Testis (tissue), 2 donors: ENCODE measurements at regions not wholly inside any gene's neighbourhood (a gene's known extent, or its start where the extent isn't known, plus 50 kb on each side); places are given as distances from the start of the nearest gene placed in this dataset.

Experiments
- POLR2A ChIP-seq: fragments of 450-650 bp; IDR thresholded peaks from one replicate; pipeline ENCODE4 v1.6.1; 2017; ENCODE audit warnings: antibody characterized with exemption, mild to moderate bottlenecking, moderate library complexity
- TF ChIP-seq, protein P1 (sequence below), 3 experiments: fragments of 450-650 bp in 2 of 3; fragments of 200-600 bp in 1 of 3; sonication (generic) in 1 of 3; IDR thresholded peaks; one replicate each; pipeline ENCODE4 v1.5.1; 2016 to 2019; ENCODE audit warnings: antibody characterized with exemption in 3 of 3, mild to moderate bottlenecking in 2 of 3, moderate library complexity in 1 of 3

DNA sequence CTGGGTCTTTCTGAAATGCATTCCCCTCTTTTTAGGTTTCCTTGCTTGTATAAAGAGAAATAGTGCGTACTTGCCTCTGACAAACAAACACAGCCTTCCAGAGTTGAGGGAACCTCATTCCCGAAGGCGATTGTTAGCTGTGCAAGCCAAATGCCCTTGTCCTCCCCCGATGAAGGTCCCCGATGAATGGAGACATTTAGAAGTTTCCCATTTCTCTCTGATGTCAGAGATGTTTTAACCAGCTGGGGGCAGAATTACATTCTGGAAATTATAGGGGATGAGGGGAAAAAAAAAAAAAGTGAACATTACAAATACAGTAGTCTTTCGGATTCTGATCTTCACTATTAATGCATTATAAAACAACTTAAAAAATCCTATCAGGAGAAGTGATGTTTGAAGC, 366.8 kb downstream of the VRK1 start:
- TF ChIP-seq, protein P1, sequence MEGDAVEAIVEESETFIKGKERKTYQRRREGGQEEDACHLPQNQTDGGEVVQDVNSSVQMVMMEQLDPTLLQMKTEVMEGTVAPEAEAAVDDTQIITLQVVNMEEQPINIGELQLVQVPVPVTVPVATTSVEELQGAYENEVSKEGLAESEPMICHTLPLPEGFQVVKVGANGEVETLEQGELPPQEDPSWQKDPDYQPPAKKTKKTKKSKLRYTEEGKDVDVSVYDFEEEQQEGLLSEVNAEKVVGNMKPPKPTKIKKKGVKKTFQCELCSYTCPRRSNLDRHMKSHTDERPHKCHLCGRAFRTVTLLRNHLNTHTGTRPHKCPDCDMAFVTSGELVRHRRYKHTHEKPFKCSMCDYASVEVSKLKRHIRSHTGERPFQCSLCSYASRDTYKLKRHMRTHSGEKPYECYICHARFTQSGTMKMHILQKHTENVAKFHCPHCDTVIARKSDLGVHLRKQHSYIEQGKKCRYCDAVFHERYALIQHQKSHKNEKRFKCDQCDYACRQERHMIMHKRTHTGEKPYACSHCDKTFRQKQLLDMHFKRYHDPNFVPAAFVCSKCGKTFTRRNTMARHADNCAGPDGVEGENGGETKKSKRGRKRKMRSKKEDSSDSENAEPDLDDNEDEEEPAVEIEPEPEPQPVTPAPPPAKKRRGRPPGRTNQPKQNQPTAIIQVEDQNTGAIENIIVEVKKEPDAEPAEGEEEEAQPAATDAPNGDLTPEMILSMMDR (IDR thresholded peaks at IDR 0.05) = no peak
- TF ChIP-seq POLR2A = no peak
